ENCODE measurements at regions not wholly inside any gene's neighbourhood (a gene's known extent, or its start where the extent isn't known, plus 50 kb on each side); places are given as distances from the start of the nearest gene placed in this dataset.

DNA sequence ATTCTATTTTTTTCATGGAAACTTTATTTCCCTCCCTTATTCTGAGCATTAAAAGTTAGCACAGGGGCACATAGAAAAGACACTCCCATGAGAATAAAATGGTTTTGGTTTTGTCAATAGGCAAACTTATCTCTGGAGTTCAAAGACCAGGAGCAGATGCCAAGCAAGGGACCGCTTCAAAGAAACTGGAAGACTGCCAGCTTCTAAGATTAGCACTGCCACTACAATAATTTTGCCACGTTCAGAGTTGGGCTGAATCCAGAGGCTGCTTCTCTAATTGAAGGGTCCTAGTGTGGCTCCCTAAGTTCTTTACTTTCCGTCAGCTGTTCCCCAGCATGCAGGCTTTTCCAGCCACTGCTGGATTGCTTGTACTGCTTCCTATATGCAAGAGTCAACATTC lies 681.0 kb upstream of the GCFC2 start:
- no peak for DNase-seq (ENCODE audit: extremely low spot score)
- no peak for TF ChIP-seq HDGF (IDR thresholded peaks at IDR 0.05; ENCODE audit: borderline replicate concordance)
- TF ChIP-seq FOXK2 (IDR thresholded peaks at IDR 0.05) = no peak
- TF ChIP-seq ARNT (IDR thresholded peaks at IDR 0.05) = no peak
- no peak for TF ChIP-seq CTBP1 (IDR thresholded peaks at IDR 0.05; ENCODE audit: borderline replicate concordance)
- TF ChIP-seq BHLHE40 (IDR thresholded peaks at IDR 0.05; ENCODE audit: borderline replicate concordance) = no peak
- TF ChIP-seq SUZ12 (IDR thresholded peaks at IDR 0.05) = no peak
- TF ChIP-seq SP1 (IDR thresholded peaks at IDR 0.05) = no peak
- no peak for TF ChIP-seq L3MBTL2 (conservative IDR thresholded peaks at IDR 0.05)
- no peak for TF ChIP-seq FOXM1 (IDR thresholded peaks at IDR 0.05; ENCODE audit: borderline replicate concordance)
- no peak for TF ChIP-seq FOXA1 (IDR thresholded peaks at IDR 0.05)
- TF ChIP-seq LEF1 (IDR thresholded peaks at IDR 0.05; ENCODE audit: borderline replicate concordance) = no peak
- CTCF ChIA-PET = no interaction called here
- POLR2A ChIA-PET = no interaction called here

DNA sequence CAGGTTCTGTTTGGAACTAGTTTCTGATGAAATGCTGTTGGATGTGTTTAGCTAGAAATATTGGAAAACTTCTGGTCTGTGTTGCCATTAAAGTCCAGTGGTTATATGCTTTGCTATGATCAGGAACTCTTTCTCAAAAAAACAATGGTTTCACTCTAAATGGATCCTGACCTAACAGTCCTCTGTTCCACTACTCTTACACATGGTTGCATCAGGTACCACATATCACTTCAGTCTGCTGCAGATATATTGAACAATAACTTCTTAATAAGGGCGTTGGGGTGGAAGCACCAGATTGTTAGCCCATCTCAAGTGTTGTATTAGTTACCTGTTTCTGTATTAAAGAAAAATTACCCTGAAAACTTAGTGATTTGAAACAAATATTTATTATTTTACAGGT lies 676.6 kb upstream of the GCFC2 start:
- ChIA-PET POLR2A (no interaction called here), CTCF (no interaction called here)
- TF ChIP-seq BHLHE40 (IDR thresholded peaks at IDR 0.05; ENCODE audit: borderline replicate concordance) (no peak), ELF4 (IDR thresholded peaks at IDR 0.05) (no peak), TARDBP (IDR thresholded peaks at IDR 0.05) (no peak), SUZ12 (IDR thresholded peaks at IDR 0.05) (no peak), HDGF (IDR thresholded peaks at IDR 0.05; ENCODE audit: borderline replicate concordance) (no peak), SP1 (IDR thresholded peaks at IDR 0.05) (no peak)
- DNase-seq (ENCODE audit: extremely low spot score) = no peak

DNA sequence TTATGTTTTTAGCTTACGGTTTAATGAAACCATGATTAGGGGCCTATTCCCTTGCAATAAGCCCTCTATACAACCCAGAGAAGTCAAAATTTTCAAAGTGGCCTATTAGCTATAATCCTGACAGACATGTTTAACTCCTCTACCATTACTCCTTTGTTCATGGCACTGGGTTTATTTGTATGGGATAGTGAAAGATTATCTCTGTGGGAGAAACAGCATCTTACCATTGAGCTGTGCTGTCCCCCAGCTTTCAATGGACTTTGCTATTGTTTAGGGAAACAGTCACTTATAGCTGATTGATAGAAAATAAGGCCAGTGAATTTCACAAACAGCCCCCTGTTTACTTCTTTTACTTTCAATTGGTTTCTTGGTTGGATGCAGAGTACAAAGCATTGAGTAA lies 675.2 kb upstream of the GCFC2 start:
- TF ChIP-seq ZNF384 (IDR thresholded peaks at IDR 0.05) (no peak), HDGF (IDR thresholded peaks at IDR 0.05; ENCODE audit: borderline replicate concordance) (no peak), BHLHE40 (IDR thresholded peaks at IDR 0.05; ENCODE audit: borderline replicate concordance) (no peak), SUZ12 (IDR thresholded peaks at IDR 0.05) (no peak), NFRKB (IDR thresholded peaks at IDR 0.05) (no peak), FOXA1 (IDR thresholded peaks at IDR 0.05) (no peak), TARDBP (IDR thresholded peaks at IDR 0.05) (no peak), ARNT (IDR thresholded peaks at IDR 0.05) (no peak), L3MBTL2 (conservative IDR thresholded peaks at IDR 0.05) (no peak), FOXK2 (IDR thresholded peaks at IDR 0.05) (no peak), ELF4 (IDR thresholded peaks at IDR 0.05) (no peak), LEF1 (IDR thresholded peaks at IDR 0.05; ENCODE audit: borderline replicate concordance) (no peak), FOXM1 (IDR thresholded peaks at IDR 0.05; ENCODE audit: borderline replicate concordance) (no peak), CTBP1 (IDR thresholded peaks at IDR 0.05; ENCODE audit: borderline replicate concordance) (no peak), SP1 (IDR thresholded peaks at IDR 0.05) (no peak)
- TF ChIP-seq, protein P1, sequence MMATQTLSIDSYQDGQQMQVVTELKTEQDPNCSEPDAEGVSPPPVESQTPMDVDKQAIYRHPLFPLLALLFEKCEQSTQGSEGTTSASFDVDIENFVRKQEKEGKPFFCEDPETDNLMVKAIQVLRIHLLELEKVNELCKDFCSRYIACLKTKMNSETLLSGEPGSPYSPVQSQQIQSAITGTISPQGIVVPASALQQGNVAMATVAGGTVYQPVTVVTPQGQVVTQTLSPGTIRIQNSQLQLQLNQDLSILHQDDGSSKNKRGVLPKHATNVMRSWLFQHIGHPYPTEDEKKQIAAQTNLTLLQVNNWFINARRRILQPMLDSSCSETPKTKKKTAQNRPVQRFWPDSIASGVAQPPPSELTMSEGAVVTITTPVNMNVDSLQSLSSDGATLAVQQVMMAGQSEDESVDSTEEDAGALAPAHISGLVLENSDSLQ (IDR thresholded peaks at IDR 0.05) = no peak
- DNase-seq (ENCODE audit: extremely low spot score) = no peak
- ChIA-PET CTCF (no interaction called here), POLR2A (no interaction called here)

DNA sequence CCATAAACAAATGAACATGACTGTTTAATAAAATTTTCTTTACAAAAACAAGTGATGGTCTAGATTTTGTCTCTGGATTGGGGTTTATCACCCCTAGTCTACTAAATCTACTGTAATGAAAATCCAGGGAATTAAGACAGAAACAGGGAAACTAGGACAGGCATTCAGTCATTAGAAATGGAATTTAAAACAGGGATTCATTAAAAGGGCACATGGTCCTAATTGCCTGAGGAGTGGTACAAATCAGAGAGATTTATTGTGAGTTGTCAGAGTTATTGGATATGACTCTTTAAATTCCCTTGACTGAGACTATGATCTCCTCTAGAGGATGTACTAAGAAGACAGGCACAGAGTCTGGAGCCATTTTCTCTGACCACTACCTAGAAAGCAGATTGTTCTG lies 670.9 kb upstream of the GCFC2 start:
- ChIA-PET POLR2A (no interaction called here), CTCF (no interaction called here)
- no peak for TF ChIP-seq HDGF (IDR thresholded peaks at IDR 0.05; ENCODE audit: borderline replicate concordance)
- TF ChIP-seq ZNF384 (IDR thresholded peaks at IDR 0.05) = no peak
- TF ChIP-seq NFRKB (IDR thresholded peaks at IDR 0.05) = no peak
- no peak for TF ChIP-seq SP1 (IDR thresholded peaks at IDR 0.05)
- no peak for TF ChIP-seq TARDBP (IDR thresholded peaks at IDR 0.05)
- no peak for TF ChIP-seq ELF4 (IDR thresholded peaks at IDR 0.05)
- TF ChIP-seq FOXM1 (IDR thresholded peaks at IDR 0.05; ENCODE audit: borderline replicate concordance) = no peak
- TF ChIP-seq L3MBTL2 (conservative IDR thresholded peaks at IDR 0.05) = no peak
- TF ChIP-seq FOXK2 (IDR thresholded peaks at IDR 0.05) = no peak
- no peak for TF ChIP-seq CTBP1 (IDR thresholded peaks at IDR 0.05; ENCODE audit: borderline replicate concordance)
- TF ChIP-seq, protein P1 (IDR thresholded peaks at IDR 0.05) = no peak
- TF ChIP-seq FOXA1 (IDR thresholded peaks at IDR 0.05) = no peak
- TF ChIP-seq SUZ12 (IDR thresholded peaks at IDR 0.05) = no peak
- TF ChIP-seq LEF1 (IDR thresholded peaks at IDR 0.05; ENCODE audit: borderline replicate concordance) = no peak
- DNase-seq (ENCODE audit: extremely low spot score) = no peak

DNA sequence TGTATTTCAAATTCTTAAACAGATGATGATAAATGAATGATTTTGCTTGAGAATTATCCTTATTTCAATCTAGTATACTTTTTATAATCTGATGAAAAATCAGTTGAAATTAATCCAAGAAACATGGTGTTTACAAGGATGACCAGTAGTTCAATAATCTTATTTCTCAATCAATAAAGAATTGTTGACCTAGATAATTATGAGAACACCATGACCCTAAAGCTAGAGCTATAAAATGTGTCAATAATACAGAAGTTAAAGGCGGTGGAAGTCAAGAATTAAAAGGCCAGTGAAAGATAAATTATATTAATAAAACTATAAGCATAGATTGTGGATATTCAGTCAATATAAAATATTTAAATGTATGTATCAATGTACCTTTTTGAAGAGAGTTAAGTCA lies 667.4 kb upstream of the GCFC2 start:
- DNase-seq (ENCODE audit: extremely low spot score) = no peak
- ChIA-PET CTCF (no interaction called here), POLR2A (no interaction called here)
- TF ChIP-seq FOXA1 (IDR thresholded peaks at IDR 0.05) = no peak
- TF ChIP-seq FOXM1 (IDR thresholded peaks at IDR 0.05; ENCODE audit: borderline replicate concordance) = no peak

DNA sequence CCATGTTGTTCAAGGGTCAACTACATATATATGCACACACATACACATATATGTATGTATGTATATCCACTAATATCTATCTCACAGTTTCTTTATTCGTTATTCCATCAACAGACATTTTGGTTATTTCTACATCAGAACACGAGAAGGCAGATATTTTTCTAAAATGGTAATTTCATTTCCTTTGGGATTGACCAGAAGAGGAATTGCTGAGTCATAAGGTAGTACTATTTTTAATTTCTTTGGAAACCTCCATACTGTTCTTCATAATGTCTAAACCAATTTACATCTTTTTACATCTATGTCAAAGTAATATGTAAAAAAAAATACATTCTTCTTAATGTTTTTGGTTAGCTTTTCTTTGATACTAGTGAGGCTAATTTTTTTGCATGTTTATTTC lies 630.7 kb upstream of the GCFC2 start:
- ChIA-PET POLR2A (no interaction called here), CTCF (no interaction called here)
- TF ChIP-seq BHLHE40 (IDR thresholded peaks at IDR 0.05; ENCODE audit: borderline replicate concordance) = no peak
- DNase-seq (ENCODE audit: extremely low spot score) = no peak

DNA sequence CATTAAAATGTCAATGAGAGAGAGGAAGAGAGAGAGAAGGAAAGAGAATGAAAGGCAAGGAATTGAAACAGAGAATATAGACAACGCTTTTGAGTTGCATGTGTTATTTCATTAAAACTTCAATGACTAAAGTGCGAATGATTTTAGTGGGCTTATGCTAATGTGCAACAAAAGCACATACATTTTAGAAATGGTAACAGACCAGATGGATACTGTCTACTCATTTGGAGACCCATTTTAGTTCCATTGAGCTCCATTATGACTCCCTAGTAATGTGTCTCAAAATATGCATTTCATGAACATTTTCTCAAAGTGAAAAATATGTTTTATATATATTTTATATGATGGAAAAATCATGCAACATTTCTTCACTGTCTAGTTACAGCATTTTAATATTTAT lies 622.2 kb upstream of the GCFC2 start:
- DNase-seq (ENCODE audit: extremely low spot score) = no peak
- TF ChIP-seq NFRKB (IDR thresholded peaks at IDR 0.05) = no peak
- no peak for TF ChIP-seq ZNF384 (IDR thresholded peaks at IDR 0.05)
- no peak for TF ChIP-seq SUZ12 (IDR thresholded peaks at IDR 0.05)
- no peak for TF ChIP-seq L3MBTL2 (conservative IDR thresholded peaks at IDR 0.05)
- TF ChIP-seq ELF4 (IDR thresholded peaks at IDR 0.05) = no peak
- TF ChIP-seq FOXK2 (IDR thresholded peaks at IDR 0.05) = no peak
- TF ChIP-seq FOXM1 (IDR thresholded peaks at IDR 0.05; ENCODE audit: borderline replicate concordance) = no peak
- TF ChIP-seq HDGF (IDR thresholded peaks at IDR 0.05; ENCODE audit: borderline replicate concordance) = no peak
- no peak for TF ChIP-seq ARNT (IDR thresholded peaks at IDR 0.05)
- TF ChIP-seq BHLHE40 (IDR thresholded peaks at IDR 0.05; ENCODE audit: borderline replicate concordance) = no peak
- no peak for TF ChIP-seq CTBP1 (IDR thresholded peaks at IDR 0.05; ENCODE audit: borderline replicate concordance)
- TF ChIP-seq LEF1 (IDR thresholded peaks at IDR 0.05; ENCODE audit: borderline replicate concordance) = no peak
- TF ChIP-seq, protein P1 (IDR thresholded peaks at IDR 0.05) = no peak
- TF ChIP-seq FOXA1 (IDR thresholded peaks at IDR 0.05) = no peak
- no peak for TF ChIP-seq TARDBP (IDR thresholded peaks at IDR 0.05)
- no peak for TF ChIP-seq SP1 (IDR thresholded peaks at IDR 0.05)
- ChIA-PET POLR2A (no interaction called here), CTCF (no interaction called here)
